NCI-H1417 (cell line): ENCODE measurements at regions not wholly inside any gene's neighbourhood (a gene's known extent, or its start where the extent isn't known, plus 50 kb on each side); places are given as distances from the start of the nearest gene placed in this dataset.

ENCODE experiments used
- DNase-seq, 3 experiments: peaks; one replicate each; lab custom pipeline; 2025; lab: John Stamatoyannopoulos, UW

- DNase-seq = no peak
Observed at GRCh38 chr5:74028976-74029375, 403.0 kb downstream of the ARHGEF28 start.

- no peak for DNase-seq
Observed at GRCh38 chr5:74028406-74028805, 402.4 kb downstream of the ARHGEF28 start.

- peak in 1 of 3 experiments; percentile 40 for DNase-seq
Observed at GRCh38 chr5:74027732-74028338, 401.8 kb downstream of the ARHGEF28 start.

GRCh38 chr5:74026310-74026709 lies 400.3 kb downstream of the ARHGEF28 start:
- no peak for DNase-seq

GRCh38 chr5:74021126-74021525 lies 395.1 kb downstream of the ARHGEF28 start:
- no peak for DNase-seq

DNA sequence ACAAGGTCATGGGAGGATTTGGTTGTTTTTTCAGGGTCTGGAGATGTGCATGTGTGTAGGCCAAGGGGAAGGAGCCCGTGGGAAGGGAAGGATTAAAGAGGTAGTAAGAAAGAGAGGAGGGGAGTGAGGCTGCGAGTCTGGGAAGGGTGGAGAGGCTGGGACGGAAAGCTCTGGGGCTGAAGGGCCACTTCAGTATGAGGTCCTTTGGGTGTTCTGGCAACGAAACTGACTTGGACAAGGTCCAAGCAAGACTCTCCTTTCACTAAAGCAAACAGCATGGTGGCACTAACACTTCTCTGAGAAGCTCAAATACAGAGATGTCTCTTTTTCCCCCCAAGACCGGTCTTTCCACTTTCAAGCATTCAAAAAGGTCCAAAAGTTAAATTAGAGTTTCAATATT lies 394.5 kb downstream of the ARHGEF28 start:
- DNase-seq = peak in 1 of 3 experiments; percentile 69

GRCh38 chr5:74019923-74020322 lies 393.9 kb downstream of the ARHGEF28 start:
- DNase-seq = no peak

DNA sequence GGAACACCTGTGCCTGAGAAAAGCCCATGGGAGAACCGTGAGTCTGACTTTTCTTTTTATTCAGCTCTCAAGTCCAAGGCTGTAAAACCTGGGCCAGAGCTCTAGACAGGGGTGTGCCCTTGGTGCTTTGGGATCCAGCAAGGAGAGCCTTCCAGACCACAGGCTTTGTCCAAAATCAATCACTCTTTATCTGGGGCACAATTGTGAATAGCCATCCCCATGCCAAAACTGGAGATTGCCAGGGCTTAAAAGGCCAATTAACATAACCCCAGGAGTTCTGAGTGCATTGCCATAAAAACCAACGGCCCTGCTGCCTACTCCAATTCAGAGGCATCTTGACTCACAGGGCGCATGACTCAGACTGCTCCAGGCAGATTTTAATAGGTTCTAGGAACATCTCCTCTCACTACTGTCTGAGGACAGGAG lies 391.8 kb downstream of the ARHGEF28 start:
- peak in 2 of 3 experiments; percentile 31 to 43 for DNase-seq

GRCh38 chr5:74017112-74017511 lies 391.1 kb downstream of the ARHGEF28 start:
- DNase-seq = no peak

GRCh38 chr5:74016373-74016772 lies 390.4 kb downstream of the ARHGEF28 start:
- no peak for DNase-seq

GRCh38 chr5:74015716-74016115 lies 389.7 kb downstream of the ARHGEF28 start:
- DNase-seq = no peak

GRCh38 chr5:74013222-74013621 lies 387.2 kb downstream of the ARHGEF28 start:
- no peak for DNase-seq

DNA sequence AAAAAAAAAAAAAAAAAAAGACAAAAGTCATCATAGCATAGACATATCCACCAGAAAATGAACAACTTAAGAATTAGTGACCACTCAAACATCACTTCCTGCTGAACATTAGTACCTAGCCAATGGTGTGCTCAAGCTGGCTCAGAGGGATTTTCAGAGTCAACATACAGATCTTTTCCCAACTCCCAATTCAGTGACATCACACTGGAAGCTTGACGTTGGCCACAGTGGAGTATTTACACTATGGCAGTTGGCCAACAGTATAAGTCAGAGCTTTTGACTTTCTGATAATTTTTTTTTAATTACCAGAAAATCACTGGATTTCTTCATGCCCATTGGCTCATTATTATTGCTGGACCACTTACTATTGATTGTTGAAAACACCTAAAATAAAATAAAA lies 383.5 kb downstream of the ARHGEF28 start:
- no peak for DNase-seq

GRCh38 chr5:74007193-74007592 lies 381.2 kb downstream of the ARHGEF28 start:
- no peak for DNase-seq

DNA sequence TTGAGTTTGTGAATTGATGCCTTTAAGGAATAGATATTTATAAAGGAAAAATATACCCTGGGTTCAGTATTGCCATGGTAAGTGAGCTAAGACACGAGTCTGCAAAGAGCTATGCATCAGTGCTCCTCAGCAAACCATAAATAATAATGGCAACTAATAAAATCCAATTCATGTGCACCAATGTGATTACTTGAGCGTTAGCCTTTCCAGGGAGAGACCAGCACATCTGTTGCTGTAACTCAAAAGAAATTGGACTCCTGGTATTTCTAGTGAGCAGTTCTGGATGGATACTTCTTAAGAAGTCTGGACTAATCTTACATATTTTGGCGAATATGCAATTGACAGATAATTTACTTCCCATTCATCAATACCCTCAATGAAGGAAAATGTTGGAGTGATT lies 373.3 kb downstream of the ARHGEF28 start:
- DNase-seq = no peak

- DNase-seq = peak in 2 of 3 experiments; percentile 3 to 52
Observed at GRCh38 chr5:73998489-73998888, 372.5 kb downstream of the ARHGEF28 start.

GRCh38 chr5:73997960-73998359 lies 372.0 kb downstream of the ARHGEF28 start:
- DNase-seq = no peak

GRCh38 chr5:73996151-73996755 lies 370.3 kb downstream of the ARHGEF28 start:
- peak in 1 of 3 experiments; percentile 3 for DNase-seq

DNA sequence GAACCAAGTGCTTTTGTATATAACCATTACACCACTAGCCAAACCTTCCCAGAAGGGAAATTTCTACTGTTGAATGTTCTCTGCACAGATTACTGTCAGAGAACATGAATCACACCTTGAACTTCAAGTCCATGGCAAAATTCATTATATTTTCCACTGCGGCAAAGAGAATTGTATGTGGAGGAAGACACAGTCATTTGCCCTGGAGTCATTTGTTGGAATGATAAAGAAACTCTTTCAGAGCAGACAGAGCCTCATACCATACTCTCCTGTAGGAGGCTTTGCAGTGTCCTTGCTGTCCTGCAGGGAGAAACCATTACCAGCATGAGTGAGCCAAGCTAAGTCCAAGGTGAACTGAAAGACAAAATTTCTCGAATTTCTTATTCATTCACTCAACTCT lies 369.0 kb downstream of the ARHGEF28 start:
- no peak for DNase-seq
